Choroid plexus epithelial cell (primary cell): ENCODE measurements at regions not wholly inside any gene's neighbourhood (a gene's known extent, or its start where the extent isn't known, plus 50 kb on each side); places are given as distances from the start of the nearest gene placed in this dataset.

ENCODE experiments used
- DNase-seq: peaks from one replicate; pipeline ENCODE4 v3.0.0-alpha.2; 2010; ENCODE audit warnings: low read depth
- H3K4me3 ChIP-seq: 2 replicates; pipeline ENCODE4 v1.5.1; 2011; ENCODE audit warnings: low read depth, mild to moderate bottlenecking, control low read depth, low read length, moderate library complexity
- TF ChIP-seq, protein P1 (sequence below): conservative IDR thresholded peaks from 2 replicates; pipeline ENCODE4 v1.5.1; 2011; ENCODE audit warnings: low read depth, mild to moderate bottlenecking, control low read depth, inconsistent platforms, low read length, moderate library complexity

DNA sequence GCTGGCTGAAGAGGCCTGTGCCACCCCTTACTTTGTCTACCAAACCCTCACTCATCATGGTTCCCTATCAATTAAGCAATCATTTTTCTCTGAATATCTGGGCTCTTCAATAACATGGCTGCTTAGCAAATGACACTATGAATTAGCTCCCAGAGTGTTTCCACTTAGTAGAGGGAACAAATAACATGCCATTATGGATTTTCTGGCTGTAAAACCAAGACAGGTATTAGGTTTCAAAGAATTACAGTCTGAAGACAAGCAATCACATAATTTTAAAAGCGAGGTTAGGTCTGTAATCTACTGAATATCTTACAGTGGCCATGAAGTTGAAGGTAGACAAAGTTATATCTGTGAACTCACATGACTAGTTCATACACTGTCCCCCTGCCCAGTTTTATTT, 220.8 kb upstream of the PHYHIPL start:
- H3K4me3 ChIP-seq = no peak overlapping the region
- TF ChIP-seq, protein P1, sequence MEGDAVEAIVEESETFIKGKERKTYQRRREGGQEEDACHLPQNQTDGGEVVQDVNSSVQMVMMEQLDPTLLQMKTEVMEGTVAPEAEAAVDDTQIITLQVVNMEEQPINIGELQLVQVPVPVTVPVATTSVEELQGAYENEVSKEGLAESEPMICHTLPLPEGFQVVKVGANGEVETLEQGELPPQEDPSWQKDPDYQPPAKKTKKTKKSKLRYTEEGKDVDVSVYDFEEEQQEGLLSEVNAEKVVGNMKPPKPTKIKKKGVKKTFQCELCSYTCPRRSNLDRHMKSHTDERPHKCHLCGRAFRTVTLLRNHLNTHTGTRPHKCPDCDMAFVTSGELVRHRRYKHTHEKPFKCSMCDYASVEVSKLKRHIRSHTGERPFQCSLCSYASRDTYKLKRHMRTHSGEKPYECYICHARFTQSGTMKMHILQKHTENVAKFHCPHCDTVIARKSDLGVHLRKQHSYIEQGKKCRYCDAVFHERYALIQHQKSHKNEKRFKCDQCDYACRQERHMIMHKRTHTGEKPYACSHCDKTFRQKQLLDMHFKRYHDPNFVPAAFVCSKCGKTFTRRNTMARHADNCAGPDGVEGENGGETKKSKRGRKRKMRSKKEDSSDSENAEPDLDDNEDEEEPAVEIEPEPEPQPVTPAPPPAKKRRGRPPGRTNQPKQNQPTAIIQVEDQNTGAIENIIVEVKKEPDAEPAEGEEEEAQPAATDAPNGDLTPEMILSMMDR = no peak
- no peak for DNase-seq

DNA sequence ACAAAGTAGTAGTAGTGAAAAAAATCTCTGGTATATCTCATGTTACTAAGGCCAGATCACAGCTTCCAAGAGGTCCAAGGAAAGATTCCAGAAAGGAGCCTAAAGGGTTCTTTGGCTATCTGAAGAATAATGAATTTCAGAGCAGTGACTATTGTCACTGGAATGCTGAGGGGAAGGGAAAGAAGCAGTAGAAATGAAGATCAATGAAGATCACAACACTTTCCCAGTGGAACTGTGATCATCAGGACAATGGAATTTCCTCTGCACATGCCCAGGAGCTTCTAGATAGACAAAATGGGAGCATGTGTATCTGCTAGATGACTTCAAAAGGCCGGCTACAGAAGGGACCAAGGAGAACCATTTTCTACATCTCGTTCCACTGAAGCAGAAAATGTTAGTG, 219.5 kb upstream of the PHYHIPL start:
- TF ChIP-seq, protein P1 = no peak
- DNase-seq = no peak
- no peak overlapping the region for H3K4me3 ChIP-seq

DNA sequence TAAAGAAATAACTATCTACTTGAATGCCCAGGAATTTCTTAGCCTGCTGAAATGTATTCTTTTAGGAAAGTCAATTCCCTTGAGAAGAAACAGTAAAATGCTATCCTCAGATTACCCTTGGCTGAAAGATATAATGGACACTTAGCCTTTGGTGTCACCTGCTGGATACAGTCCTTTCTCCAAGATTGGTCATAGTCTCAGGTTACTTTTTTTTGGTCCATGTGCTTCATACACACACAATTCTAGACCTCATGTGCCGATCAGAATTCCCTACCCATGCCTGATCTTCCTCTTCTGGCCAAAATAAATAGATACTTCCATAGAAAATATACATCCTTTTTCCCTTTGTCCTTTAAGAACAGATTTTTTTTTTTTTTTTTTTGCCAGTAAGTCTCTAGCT, 218.9 kb upstream of the PHYHIPL start:
- no peak overlapping the region for H3K4me3 ChIP-seq
- DNase-seq = no peak

DNA sequence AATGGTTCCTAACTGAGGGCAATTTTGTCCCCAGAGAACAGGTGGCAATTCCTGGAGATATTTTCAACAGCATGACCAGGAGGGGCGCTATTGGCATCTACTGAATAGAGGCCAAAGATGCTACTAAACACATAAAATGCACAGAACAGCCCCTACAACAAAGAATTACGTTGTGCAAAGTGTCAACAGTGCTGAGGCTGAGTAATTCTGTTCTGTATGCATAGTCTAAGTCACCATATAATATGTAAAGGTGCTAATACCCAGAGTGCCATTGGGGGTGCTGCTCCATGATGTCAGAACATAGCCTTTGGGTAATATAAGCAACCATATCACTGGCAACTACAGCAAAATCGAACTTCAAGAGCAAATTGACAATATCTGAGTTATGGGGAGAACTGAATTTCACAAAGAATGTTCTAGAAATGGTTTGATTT, 213.3 kb upstream of the PHYHIPL start:
- no peak overlapping the region for H3K4me3 ChIP-seq
- DNase-seq = no peak
- TF ChIP-seq, protein P1 = peak; percentile 37

More for the DNA sequence above, 218.9 kb upstream of the PHYHIPL start:
- TF ChIP-seq, protein P1 = no peak

DNA sequence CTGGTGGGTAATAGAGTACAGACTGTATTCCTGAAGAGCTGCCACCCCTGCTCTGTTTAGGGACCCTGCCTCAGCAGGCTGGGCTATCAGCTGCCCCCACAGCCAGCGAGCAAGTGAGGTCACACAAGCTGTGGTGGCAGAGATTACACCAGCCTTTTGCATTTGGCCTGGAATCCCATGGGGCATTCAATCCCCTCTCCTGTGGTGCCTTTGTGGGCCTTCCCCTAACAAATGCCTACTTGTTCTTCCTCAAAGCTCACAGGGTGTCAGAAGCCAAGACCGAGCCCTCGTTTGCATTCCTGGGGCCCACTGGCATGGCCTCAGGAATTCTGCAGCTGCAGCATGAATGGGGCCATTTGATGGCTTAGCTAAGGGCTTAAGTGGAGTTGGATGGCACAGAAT, 212.7 kb upstream of the PHYHIPL start:
- DNase-seq = no peak
- TF ChIP-seq, protein P1 = no peak
- no peak overlapping the region for H3K4me3 ChIP-seq

DNA sequence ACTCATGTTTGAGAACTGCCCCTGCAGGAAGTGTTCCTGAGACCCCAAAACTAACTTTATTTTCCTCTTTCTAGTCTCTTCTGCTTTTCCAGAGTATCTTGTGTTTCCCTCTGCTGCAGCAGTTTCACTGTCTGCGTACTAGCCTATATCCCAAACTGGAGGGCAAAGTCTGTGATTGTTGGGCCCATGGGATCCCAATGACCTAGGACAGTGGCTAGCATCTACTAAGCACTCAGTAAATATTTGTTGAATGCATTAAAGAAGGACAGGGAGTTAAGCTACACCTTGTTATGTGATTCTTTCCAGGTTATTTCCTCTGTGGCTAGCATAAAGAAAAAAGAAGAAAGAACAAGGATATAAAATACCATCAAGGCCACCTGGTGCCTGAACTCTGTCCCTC, 210.6 kb upstream of the PHYHIPL start:
- no peak overlapping the region for H3K4me3 ChIP-seq
- no peak for DNase-seq
- TF ChIP-seq, protein P1 = no peak

DNA sequence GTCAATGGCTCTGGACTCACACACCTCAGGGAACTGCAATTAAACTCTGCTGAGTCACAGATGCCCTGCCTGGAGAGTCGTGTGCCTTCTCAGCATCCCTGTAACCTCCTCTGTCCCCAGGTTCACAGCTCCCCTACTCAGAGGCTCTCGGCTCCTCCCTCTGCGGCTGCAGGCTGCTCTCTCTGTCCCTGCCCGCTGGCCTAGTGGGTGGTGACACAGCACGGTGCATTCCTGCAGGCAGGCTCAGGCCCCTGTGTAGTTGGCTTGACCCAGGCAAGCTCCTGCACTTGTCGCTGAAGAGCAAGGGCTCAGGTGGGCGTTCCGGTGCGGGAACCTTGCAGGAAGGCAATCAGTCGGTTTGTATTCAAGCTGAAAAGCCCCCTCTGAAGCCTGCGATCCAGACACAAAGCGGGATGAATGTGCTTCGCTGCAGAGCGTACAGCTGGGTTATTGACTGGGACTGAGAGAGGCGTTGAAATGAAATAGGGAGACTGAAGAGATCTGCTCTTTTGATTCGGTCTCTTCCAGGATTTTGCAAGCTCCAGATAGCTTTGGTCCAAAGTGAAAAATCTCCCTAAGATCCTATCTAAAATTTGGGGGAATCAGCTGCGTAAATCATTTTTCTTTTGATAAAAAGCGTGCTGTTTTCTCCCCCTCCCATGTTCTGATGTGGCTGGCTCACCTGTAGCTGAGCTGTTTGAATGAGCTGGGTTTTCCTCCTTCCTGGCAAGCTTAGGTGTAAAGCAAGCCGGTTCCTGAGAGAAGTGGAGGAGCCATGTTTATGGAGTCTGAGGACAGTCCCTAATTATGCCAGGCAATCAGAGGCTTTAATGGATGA, 208.7 kb upstream of the PHYHIPL start:
- no peak overlapping the region for H3K4me3 ChIP-seq
- DNase-seq = no peak
- TF ChIP-seq, protein P1 = no peak
